ENCODE measurements at regions not wholly inside any gene's neighbourhood (a gene's known extent, or its start where the extent isn't known, plus 50 kb on each side); places are given as distances from the start of the nearest gene placed in this dataset.

DNA sequence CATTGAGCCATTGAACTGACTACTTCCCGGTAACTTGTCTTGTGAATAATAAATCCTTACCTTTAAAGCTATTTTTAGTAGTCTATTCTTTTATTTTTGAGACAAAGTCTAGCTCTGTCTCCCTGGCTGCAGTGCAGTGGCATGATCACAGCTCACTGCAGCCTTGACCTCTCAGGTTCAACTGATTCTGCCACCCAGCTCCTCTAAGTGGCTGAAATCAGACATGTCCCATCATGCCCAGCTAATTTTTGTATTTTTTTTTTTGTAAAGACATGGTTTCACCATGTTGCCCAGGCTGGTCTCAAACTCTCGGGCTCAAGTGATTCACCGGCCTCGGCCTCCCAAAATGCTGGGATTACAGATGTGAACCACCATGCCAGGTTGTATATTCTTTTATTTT, 59.3 kb upstream of the PTGS2 start:
- no peak for TF ChIP-seq TAF1 (IDR thresholded peaks at IDR 0.05; ENCODE audit: borderline replicate concordance, low read depth, low read length)
- no peak for TF ChIP-seq POLR2A (IDR thresholded peaks at IDR 0.05; ENCODE audit: low read depth, low read length)

Measured in GM12892 (cell line).